ENCODE measurements at regions not wholly inside any gene's neighbourhood (a gene's known extent, or its start where the extent isn't known, plus 50 kb on each side); places are given as distances from the start of the nearest gene placed in this dataset.

DNA sequence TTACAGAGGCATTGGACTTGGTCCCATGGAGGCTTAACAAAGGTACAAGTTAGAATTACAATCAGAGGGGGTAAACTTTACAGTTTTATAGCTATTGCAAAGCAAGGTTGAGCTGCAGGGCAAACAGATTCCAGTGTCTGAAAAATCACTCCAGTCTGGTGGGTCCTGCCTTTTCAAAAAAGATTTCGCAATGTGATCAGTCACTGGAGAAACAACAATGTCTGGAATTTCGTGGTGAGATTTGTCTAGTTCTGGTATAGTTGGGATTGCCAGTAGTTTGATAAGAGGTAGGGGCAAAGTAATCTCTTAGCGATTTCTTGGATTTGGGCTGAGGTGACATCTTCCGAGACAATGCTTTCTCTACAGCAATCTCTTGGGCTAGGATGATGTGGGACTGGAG, 1198.2 kb upstream of the PCDH9 start (continued):
- TF ChIP-seq HDAC6 (IDR thresholded peaks at IDR 0.05; ENCODE audit: unreplicated experiment) (no peak), RCOR1 (conservative IDR thresholded peaks at IDR 0.05; ENCODE audit: low read depth, low read length) (no peak)

DNA sequence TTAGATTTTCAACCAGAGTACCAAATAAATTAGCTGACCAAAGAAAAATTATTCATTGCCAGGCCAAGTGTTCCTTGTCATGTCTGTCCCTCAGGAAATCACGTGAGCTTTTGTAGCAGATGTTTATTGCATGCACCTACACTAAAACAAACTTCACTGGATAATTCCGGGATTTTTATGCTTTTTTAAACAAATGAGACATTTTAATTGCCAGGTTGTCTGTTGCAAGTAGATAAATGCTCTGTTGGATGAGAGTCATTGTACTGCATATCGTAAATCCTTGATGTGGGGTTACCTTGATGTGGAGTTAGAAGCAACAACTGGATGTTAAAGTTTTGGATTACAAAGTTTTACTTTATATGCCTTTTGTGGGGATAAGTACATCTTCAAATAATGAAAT, 1187.7 kb upstream of the PCDH9 start:
- Histone ChIP-seq H3K4me2 (ENCODE audit: control insufficient read depth, insufficient read depth) (no peak overlapping the region), H3K27ac (ENCODE audit: control insufficient read depth, insufficient read depth) (no peak overlapping the region), H3K36me3 (ENCODE audit: control insufficient read depth in 2 of 2, insufficient read depth in 2 of 2, low read length in 1 of 2) (no peaks in the 10 kb centered on the region), H2AFZ (ENCODE audit: control insufficient read depth, low read depth, low read length) (no peak overlapping the region), H3K9me3 (replicated peaks; ENCODE audit: control insufficient read depth, insufficient read depth, low read length) (no peaks in the 10 kb centered on the region), H3K79me2 (ENCODE audit: control insufficient read depth, insufficient read depth, low read length) (no peaks in the 10 kb centered on the region), H3K4me1 (ENCODE audit: control insufficient read depth, insufficient read depth, low read length) (no peaks in the 10 kb centered on the region), H3K9ac (ENCODE audit: control insufficient read depth, insufficient read depth, low read length) (no peak overlapping the region), H4K20me1 (ENCODE audit: control insufficient read depth, insufficient read depth) (no peaks in the 10 kb centered on the region), H3K4me3 (no peak overlapping the region), H3K27me3 (replicated peaks in 1 of 2; ENCODE audit: control insufficient read depth in 2 of 2, insufficient read depth in 2 of 2, low read length in 1 of 2) (no peaks in the 10 kb centered on the region)
- TF ChIP-seq, protein P1, sequence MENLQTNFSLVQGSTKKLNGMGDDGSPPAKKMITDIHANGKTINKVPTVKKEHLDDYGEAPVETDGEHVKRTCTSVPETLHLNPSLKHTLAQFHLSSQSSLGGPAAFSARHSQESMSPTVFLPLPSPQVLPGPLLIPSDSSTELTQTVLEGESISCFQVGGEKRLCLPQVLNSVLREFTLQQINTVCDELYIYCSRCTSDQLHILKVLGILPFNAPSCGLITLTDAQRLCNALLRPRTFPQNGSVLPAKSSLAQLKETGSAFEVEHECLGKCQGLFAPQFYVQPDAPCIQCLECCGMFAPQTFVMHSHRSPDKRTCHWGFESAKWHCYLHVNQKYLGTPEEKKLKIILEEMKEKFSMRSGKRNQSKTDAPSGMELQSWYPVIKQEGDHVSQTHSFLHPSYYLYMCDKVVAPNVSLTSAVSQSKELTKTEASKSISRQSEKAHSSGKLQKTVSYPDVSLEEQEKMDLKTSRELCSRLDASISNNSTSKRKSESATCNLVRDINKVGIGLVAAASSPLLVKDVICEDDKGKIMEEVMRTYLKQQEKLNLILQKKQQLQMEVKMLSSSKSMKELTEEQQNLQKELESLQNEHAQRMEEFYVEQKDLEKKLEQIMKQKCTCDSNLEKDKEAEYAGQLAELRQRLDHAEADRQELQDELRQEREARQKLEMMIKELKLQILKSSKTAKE (IDR thresholded peaks at IDR 0.05; ENCODE audit: low read depth, poor library complexity, severe bottlenecking) = no peak
- no peak for TF ChIP-seq EP300 (IDR thresholded peaks at IDR 0.05; ENCODE audit: borderline replicate concordance in 1 of 2, control insufficient read depth in 1 of 2, low read depth in 2 of 2, low read length in 2 of 2)
- ChIA-PET CTCF (no interaction called here), POLR2A (no interaction called here), SMC1A (ENCODE audit: uncharacterized antibody, unreplicated experiment) (interaction anchor here (0.5 to 1.4 kb wide), 2 partner anchors 16 to 590 kb away, joined by 3 to 4 read pairs; no protein-coding TSS in a partner anchor), RAD21 (ENCODE audit: unreplicated experiment) (no interaction called here)
- intact Hi-C loops (cut with micrococcal nuclease; ENCODE audit: unreplicated experiment) = no loop called here
- in situ Hi-C loops (cut with MboI) = no loop called here
- DNase-seq (ENCODE audit: low read depth, low spot score) (no peak), FAIRE-seq (no peak), ATAC-seq (no peak)
- no TSS peak for BruUV-seq (replicated peaks)
- 8% methylated on average over 3 of the region's 3 CpGs for WGBS (ENCODE audit: insufficient coverage, insufficient replicate concordance, low lambda C conversion rate, missing lambda C conversion rate)
